DND-41 (cell line): ENCODE measurements at regions not wholly inside any gene's neighbourhood (a gene's known extent, or its start where the extent isn't known, plus 50 kb on each side); places are given as distances from the start of the nearest gene placed in this dataset.

Experiments used
- CTCF ChIP-seq: IDR thresholded peaks from 2 replicates; pipeline ENCODE4 v1.5.1; 2012; ENCODE audit warnings: borderline replicate concordance, low read length, moderate library complexity, mild to moderate bottlenecking; ENCODE audit not compliant: poor library complexity, severe bottlenecking; ENCODE audit errors: extremely low read depth
- EZH2 ChIP-seq: IDR thresholded peaks from 3 replicates; pipeline ENCODE4 v1.6.1; 2012; ENCODE audit warnings: borderline replicate concordance, low read depth, mild to moderate bottlenecking, moderate library complexity, low read length, inconsistent platforms; ENCODE audit not compliant: severe bottlenecking

DNA sequence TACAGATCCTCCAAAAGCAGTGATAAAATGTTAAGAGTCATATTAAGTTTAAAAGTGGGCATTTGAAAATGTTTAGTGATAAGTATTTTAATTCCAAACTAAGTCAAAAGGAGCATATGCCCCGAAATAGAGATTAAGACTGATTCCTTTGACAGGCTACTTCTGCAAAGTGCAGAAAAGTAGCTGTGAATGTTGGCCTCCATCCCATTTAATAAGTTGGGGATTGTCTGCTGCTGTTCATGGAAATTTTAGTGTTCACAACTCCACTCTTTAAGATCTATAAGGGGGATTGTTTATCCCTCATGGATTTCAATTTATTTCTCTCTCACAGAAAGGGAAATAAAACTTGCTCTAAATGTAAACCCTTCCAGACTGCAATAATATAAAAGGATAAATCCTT is 278.3 kb downstream of the KCTD12 start:
- TF ChIP-seq CTCF (no peak), EZH2 (no peak)
